HCT116 (cell line): ENCODE measurements at regions not wholly inside any gene's neighbourhood (a gene's known extent, or its start where the extent isn't known, plus 50 kb on each side); places are given as distances from the start of the nearest gene placed in this dataset.

Experiments
- ATAC-seq: fragments of 200-7000 bp; cut with Tn5 transposase; 2 replicates; pipeline ENCODE4 v1.9.1; 2020; ENCODE audit warnings: mild to moderate bottlenecking, moderate library complexity
- BruUV-seq: library from RNA; stranded (reverse); fragments of 400-500 nt; replicated peaks from 2 replicates; lab custom pipeline; 2021; lab: Mats Ljungman, UMichigan
- CTCF ChIA-PET: fragments of 300-600 bp; sonication (Branson Sonifier 250); formaldehyde crosslinking; loops from one replicate; lab custom pipeline; 2021; ENCODE audit warnings: antibody characterized with exemption; lab: Charles Lee
- POLR2A ChIA-PET: fragments of 300-600, 350-600 bp; sonication (Branson Sonifier 250); formaldehyde crosslinking; loops from one replicate; lab custom pipeline; 2021; ENCODE audit warnings: antibody characterized with exemption; lab: Charles Lee
- RAD21 ChIA-PET, 2 experiments: fragments of 300-600 bp; sonication (Branson Sonifier 250); formaldehyde crosslinking; loops; one replicate each; lab custom pipeline; 2023; ENCODE audit warnings: low total read pairs in 2 of 2; ENCODE audit not compliant: uncharacterized antibody in 2 of 2, unreplicated experiment in 2 of 2, low non-redundant PET in 1 of 2; lab: Charles Lee
- DNase-seq: peaks from one replicate; pipeline ENCODE4 v3.0.0-alpha.2; 2010; ENCODE audit warnings: low read depth, low spot score
- H2AFZ ChIP-seq: fragments of 200-600 bp; shearing (Covaris generic), sonication (generic); 2 replicates; pipeline ENCODE4 v1.6.1; 2017; ENCODE audit warnings: low read depth, mixed run types, mixed read lengths, antibody characterized with exemption, low read length; ENCODE audit not compliant: poor library complexity, severe bottlenecking
- H3K27ac ChIP-seq: 2 replicates; pipeline ENCODE4 v1.5.1; 2012; ENCODE audit warnings: low read depth, low read length
- H3K27me3 ChIP-seq: fragments of 200-600 bp; sonication (generic); 2 replicates; pipeline ENCODE4 v1.6.1; 2016; ENCODE audit warnings: mixed run types, low read length, mixed read lengths; ENCODE audit not compliant: insufficient read depth
- H3K36me3 ChIP-seq, 2 experiments: fragments of 200-500 bp in 1 of 2; fragments of 200-600 bp in 1 of 2; sonication (Bioruptor generic) in 1 of 2; sonication (generic) in 1 of 2; 2 replicates each; pipeline versions ENCODE4 v1.5.1 to v1.6.1; 2014 to 2016; ENCODE audit warnings: low read length in 2 of 2, inconsistent platforms in 1 of 2, mixed read lengths in 1 of 2, mixed run types in 1 of 2; ENCODE audit not compliant: insufficient read depth in 2 of 2, control insufficient read depth in 1 of 2
- H3K4me1 ChIP-seq, 2 experiments: fragments of 200-600 bp in 1 of 2; sonication (generic) in 1 of 2; 2 replicates each; pipeline versions ENCODE4 v1.5.1 to v1.6.1; 2012 to 2017; ENCODE audit warnings: low read length in 2 of 2, inconsistent platforms in 1 of 2, mild to moderate bottlenecking in 1 of 2, mixed read lengths in 1 of 2, mixed run types in 1 of 2, moderate library complexity in 1 of 2; ENCODE audit not compliant: insufficient read depth in 2 of 2, control insufficient read depth in 1 of 2
- H3K4me2 ChIP-seq: fragments of 200-600 bp; sonication (generic); 2 replicates; pipeline ENCODE4 v1.6.1; 2017; ENCODE audit warnings: mixed run types, low read length, mixed read lengths
- H3K4me3 ChIP-seq, 2 experiments: fragments of 200-600 bp in 1 of 2; sonication (generic) in 1 of 2; replicated peaks in 1 of 2; 2 replicates each; pipeline ENCODE4 v1.5.1; 2011 to 2016; ENCODE audit warnings: low read length in 2 of 2, control low read depth in 1 of 2, low read depth in 1 of 2, mild to moderate bottlenecking in 1 of 2, mixed read lengths in 1 of 2, mixed run types in 1 of 2
- H3K79me2 ChIP-seq: fragments of 200-600 bp; sonication (generic); 2 replicates; pipeline ENCODE4 v1.6.1; 2017; ENCODE audit warnings: mild to moderate bottlenecking, mixed run types, low read length, moderate library complexity, mixed read lengths; ENCODE audit not compliant: insufficient read depth
- H3K9ac ChIP-seq: fragments of 200-600 bp; sonication (generic); 2 replicates; pipeline ENCODE4 v1.6.1; 2016; ENCODE audit warnings: low read length, mixed read lengths
- H3K9me2 ChIP-seq: fragments of 200-600 bp; sonication (generic), shearing (Covaris generic); 2 replicates; pipeline ENCODE4 v1.6.1; 2017; ENCODE audit warnings: mixed run types, mild to moderate bottlenecking, moderate library complexity; ENCODE audit not compliant: insufficient read depth
- H3K9me3 ChIP-seq, 2 experiments: fragments of 200-500 bp in 1 of 2; fragments of 200-600 bp in 1 of 2; sonication (Bioruptor generic) in 1 of 2; sonication (generic) in 1 of 2; 2 replicates each; pipeline ENCODE4 v1.6.1; 2014 to 2017; ENCODE audit warnings: low read length in 2 of 2, mixed read lengths in 2 of 2, inconsistent platforms in 1 of 2, low read depth in 1 of 2, mild to moderate bottlenecking in 1 of 2, mixed run types in 1 of 2, moderate library complexity in 1 of 2; ENCODE audit not compliant: control insufficient read depth in 1 of 2, insufficient read depth in 1 of 2
- H4K20me1 ChIP-seq: fragments of 200-600 bp; sonication (generic), shearing (Covaris generic); 2 replicates; pipeline ENCODE4 v1.6.1; 2017; ENCODE audit warnings: mixed run types, mild to moderate bottlenecking, moderate library complexity; ENCODE audit not compliant: insufficient read depth
- CEBPB ChIP-seq: IDR thresholded peaks from 2 replicates; pipeline ENCODE4 v1.6.1; 2012; ENCODE audit warnings: low read depth
- EGR1 ChIP-seq: IDR thresholded peaks from 2 replicates; pipeline ENCODE4 v1.6.1; 2012; ENCODE audit warnings: low read depth
- ELF1 ChIP-seq: IDR thresholded peaks from 2 replicates; pipeline ENCODE4 v1.6.1; 2012; ENCODE audit warnings: low read depth, borderline replicate concordance
- EZH2 ChIP-seq: fragments of 200-600 bp; sonication (generic); IDR thresholded peaks from 2 replicates; pipeline ENCODE4 v1.6.1; 2017; ENCODE audit warnings: antibody characterized with exemption, mixed run types
- EZH2phosphoT487 ChIP-seq: fragments of 200-600 bp; IDR thresholded peaks from 2 replicates; pipeline ENCODE4 v1.6.1; 2018; ENCODE audit warnings: antibody characterized with exemption, borderline replicate concordance
- FOSL1 ChIP-seq: IDR thresholded peaks from 2 replicates; pipeline ENCODE4 v1.6.1; 2012; ENCODE audit warnings: low read depth
- POLR2A ChIP-seq: IDR thresholded peaks from 2 replicates; pipeline ENCODE4 v1.7.0; 2011; ENCODE audit warnings: borderline replicate concordance; ENCODE audit not compliant: insufficient read depth, insufficient read length; ENCODE audit errors: extremely low read depth
- POLR2AphosphoS5 ChIP-seq: IDR thresholded peaks from 2 replicates; pipeline ENCODE4 v1.6.1; 2011; ENCODE audit warnings: mild to moderate bottlenecking, low read depth, low read length, moderate library complexity
- RAD21 ChIP-seq: IDR thresholded peaks from 2 replicates; pipeline ENCODE4 v1.6.1; 2012; ENCODE audit warnings: low read depth, mild to moderate bottlenecking
- SIN3A ChIP-seq: IDR thresholded peaks from 2 replicates; pipeline ENCODE4 v1.6.1; 2012; ENCODE audit warnings: low read depth
- SP1 ChIP-seq: IDR thresholded peaks from 2 replicates; pipeline ENCODE4 v1.6.1; 2012; ENCODE audit warnings: low read depth
- SRF ChIP-seq: IDR thresholded peaks from 2 replicates; pipeline ENCODE4 v1.6.1; 2012; ENCODE audit warnings: low read depth
- TCF7L2 ChIP-seq: IDR thresholded peaks from 2 replicates; pipeline ENCODE4 v1.7.0; 2011; ENCODE audit warnings: borderline replicate concordance, inconsistent platforms; ENCODE audit not compliant: insufficient read depth, insufficient read length; ENCODE audit errors: extremely low read depth
- YY1 ChIP-seq: IDR thresholded peaks from 2 replicates; pipeline ENCODE4 v1.6.1; 2011; ENCODE audit warnings: low read length, low read depth, moderate library complexity, mild to moderate bottlenecking; ENCODE audit not compliant: insufficient replicate concordance; ENCODE audit errors: extremely low read depth
- ZFX ChIP-seq: fragments of 450-650 bp; IDR thresholded peaks from 2 replicates; pipeline ENCODE4 v1.6.1; 2017
- intact Hi-C: fragments of 100-400 bp; cut with micrococcal nuclease; formaldehyde crosslinking; loops from 2 replicates; pipeline ENCODE4 v1.10.0; 2022
- TF ChIP-seq, protein P1 (sequence below): IDR thresholded peaks from 2 replicates; pipeline ENCODE4 v1.6.1; 2012; ENCODE audit warnings: low read depth
- TF ChIP-seq, protein P2 (sequence below): IDR thresholded peaks from 2 replicates; pipeline ENCODE4 v1.6.1; 2012
- TF ChIP-seq, protein P3 (sequence below), 3 experiments: fragments of 200-600 bp in 1 of 3; sonication (generic) in 1 of 3; IDR thresholded peaks in 2 of 3; conservative IDR thresholded peaks in 1 of 3; 2 replicates each; pipeline ENCODE4 v1.5.1; 2012 to 2017; ENCODE audit warnings: low read depth in 2 of 3, low read length in 2 of 3, antibody characterized with exemption in 1 of 3, borderline replicate concordance in 1 of 3, control low read depth in 1 of 3, mild to moderate bottlenecking in 1 of 3, mixed read lengths in 1 of 3, mixed run types in 1 of 3, moderate library complexity in 1 of 3; ENCODE audit not compliant: insufficient read depth in 1 of 3
- TF ChIP-seq, protein P4 (sequence below): IDR thresholded peaks from 2 replicates; pipeline ENCODE4 v1.6.1; 2011; ENCODE audit warnings: mild to moderate bottlenecking, low read length, moderate library complexity; ENCODE audit not compliant: insufficient replicate concordance; ENCODE audit errors: extremely low read depth
- TF ChIP-seq, protein P5 (sequence below): IDR thresholded peaks from 2 replicates; pipeline ENCODE4 v1.6.1; 2012

DNA sequence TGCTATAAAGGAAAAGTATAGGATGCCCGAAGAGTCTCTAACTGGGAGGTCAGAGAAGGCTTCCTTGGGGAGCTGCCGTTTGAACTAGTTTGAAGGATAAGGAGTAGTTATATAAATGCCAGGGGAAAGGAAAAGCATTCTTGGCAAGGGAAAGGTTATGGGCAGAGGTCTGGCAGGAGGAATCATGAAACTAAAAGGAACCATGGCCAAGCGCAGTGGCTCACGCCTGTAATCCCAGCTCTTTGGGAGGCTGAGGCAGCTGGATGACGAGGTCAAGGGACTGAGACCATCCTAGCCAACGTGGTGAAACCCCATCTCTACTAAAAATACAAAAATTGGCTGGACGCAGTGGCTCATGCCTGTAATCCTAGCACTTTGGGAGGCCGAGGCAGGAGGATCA is 66.8 kb upstream of the EPCAM start:
- BruUV-seq: no TSS peak
- ChIA-PET RAD21 (no interaction called here), POLR2A (no interaction called here), CTCF (no interaction called here)
- intact Hi-C loops: no loop called here
- no peaks in the 10 kb centered on the region for H3K79me2 ChIP-seq
- no peak overlapping the region for H3K4me3 ChIP-seq
- no peak overlapping the region for H3K9ac ChIP-seq
- no peak overlapping the region for H2AFZ ChIP-seq
- no peaks in the 10 kb centered on the region for H4K20me1 ChIP-seq
- TF ChIP-seq YY1 (no peak), SRF (no peak), ZFX (no peak), ELF1 (no peak), RAD21 (no peak), EZH2 (no peak), CEBPB (no peak), TCF7L2 (no peak), SIN3A (no peak), SP1 (no peak), EGR1 (no peak), POLR2AphosphoS5 (no peak), POLR2A (no peak), EZH2phosphoT487 (no peak), FOSL1 (no peak)
- TF ChIP-seq, protein P1, sequence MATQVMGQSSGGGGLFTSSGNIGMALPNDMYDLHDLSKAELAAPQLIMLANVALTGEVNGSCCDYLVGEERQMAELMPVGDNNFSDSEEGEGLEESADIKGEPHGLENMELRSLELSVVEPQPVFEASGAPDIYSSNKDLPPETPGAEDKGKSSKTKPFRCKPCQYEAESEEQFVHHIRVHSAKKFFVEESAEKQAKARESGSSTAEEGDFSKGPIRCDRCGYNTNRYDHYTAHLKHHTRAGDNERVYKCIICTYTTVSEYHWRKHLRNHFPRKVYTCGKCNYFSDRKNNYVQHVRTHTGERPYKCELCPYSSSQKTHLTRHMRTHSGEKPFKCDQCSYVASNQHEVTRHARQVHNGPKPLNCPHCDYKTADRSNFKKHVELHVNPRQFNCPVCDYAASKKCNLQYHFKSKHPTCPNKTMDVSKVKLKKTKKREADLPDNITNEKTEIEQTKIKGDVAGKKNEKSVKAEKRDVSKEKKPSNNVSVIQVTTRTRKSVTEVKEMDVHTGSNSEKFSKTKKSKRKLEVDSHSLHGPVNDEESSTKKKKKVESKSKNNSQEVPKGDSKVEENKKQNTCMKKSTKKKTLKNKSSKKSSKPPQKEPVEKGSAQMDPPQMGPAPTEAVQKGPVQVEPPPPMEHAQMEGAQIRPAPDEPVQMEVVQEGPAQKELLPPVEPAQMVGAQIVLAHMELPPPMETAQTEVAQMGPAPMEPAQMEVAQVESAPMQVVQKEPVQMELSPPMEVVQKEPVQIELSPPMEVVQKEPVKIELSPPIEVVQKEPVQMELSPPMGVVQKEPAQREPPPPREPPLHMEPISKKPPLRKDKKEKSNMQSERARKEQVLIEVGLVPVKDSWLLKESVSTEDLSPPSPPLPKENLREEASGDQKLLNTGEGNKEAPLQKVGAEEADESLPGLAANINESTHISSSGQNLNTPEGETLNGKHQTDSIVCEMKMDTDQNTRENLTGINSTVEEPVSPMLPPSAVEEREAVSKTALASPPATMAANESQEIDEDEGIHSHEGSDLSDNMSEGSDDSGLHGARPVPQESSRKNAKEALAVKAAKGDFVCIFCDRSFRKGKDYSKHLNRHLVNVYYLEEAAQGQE: no peak
- TF ChIP-seq, protein P2, sequence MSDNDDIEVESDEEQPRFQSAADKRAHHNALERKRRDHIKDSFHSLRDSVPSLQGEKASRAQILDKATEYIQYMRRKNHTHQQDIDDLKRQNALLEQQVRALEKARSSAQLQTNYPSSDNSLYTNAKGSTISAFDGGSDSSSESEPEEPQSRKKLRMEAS: no peak
- TF ChIP-seq, protein P3, sequence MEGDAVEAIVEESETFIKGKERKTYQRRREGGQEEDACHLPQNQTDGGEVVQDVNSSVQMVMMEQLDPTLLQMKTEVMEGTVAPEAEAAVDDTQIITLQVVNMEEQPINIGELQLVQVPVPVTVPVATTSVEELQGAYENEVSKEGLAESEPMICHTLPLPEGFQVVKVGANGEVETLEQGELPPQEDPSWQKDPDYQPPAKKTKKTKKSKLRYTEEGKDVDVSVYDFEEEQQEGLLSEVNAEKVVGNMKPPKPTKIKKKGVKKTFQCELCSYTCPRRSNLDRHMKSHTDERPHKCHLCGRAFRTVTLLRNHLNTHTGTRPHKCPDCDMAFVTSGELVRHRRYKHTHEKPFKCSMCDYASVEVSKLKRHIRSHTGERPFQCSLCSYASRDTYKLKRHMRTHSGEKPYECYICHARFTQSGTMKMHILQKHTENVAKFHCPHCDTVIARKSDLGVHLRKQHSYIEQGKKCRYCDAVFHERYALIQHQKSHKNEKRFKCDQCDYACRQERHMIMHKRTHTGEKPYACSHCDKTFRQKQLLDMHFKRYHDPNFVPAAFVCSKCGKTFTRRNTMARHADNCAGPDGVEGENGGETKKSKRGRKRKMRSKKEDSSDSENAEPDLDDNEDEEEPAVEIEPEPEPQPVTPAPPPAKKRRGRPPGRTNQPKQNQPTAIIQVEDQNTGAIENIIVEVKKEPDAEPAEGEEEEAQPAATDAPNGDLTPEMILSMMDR (IDR thresholded peaks at IDR 0.05 in 2 of 3, conservative IDR thresholded peaks at IDR 0.05 in 1 of 3; ENCODE audit: borderline replicate concordance in 1 of 3, insufficient read depth in 1 of 3, low read depth in 2 of 3, low read length in 2 of 3): no peak
- TF ChIP-seq, protein P4, sequence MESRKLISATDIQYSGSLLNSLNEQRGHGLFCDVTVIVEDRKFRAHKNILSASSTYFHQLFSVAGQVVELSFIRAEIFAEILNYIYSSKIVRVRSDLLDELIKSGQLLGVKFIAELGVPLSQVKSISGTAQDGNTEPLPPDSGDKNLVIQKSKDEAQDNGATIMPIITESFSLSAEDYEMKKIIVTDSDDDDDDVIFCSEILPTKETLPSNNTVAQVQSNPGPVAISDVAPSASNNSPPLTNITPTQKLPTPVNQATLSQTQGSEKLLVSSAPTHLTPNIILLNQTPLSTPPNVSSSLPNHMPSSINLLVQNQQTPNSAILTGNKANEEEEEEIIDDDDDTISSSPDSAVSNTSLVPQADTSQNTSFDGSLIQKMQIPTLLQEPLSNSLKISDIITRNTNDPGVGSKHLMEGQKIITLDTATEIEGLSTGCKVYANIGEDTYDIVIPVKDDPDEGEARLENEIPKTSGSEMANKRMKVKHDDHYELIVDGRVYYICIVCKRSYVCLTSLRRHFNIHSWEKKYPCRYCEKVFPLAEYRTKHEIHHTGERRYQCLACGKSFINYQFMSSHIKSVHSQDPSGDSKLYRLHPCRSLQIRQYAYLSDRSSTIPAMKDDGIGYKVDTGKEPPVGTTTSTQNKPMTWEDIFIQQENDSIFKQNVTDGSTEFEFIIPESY: no peak
- TF ChIP-seq, protein P5, sequence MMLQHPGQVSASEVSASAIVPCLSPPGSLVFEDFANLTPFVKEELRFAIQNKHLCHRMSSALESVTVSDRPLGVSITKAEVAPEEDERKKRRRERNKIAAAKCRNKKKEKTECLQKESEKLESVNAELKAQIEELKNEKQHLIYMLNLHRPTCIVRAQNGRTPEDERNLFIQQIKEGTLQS: no peak
- ATAC-seq (no peak), DNase-seq (no peak)
- H3K36me3 ChIP-seq: no peaks in the 10 kb centered on the region
- no peaks in the 10 kb centered on the region for H3K9me2 ChIP-seq
- H3K9me3 ChIP-seq: no peaks in the 10 kb centered on the region
- peaks cover 21% of the 10 kb centered on the region; the same call in 1 of the 2 replicates for H3K27me3 ChIP-seq
- H3K4me1 ChIP-seq: no peaks in the 10 kb centered on the region
- H3K27ac ChIP-seq: no peak overlapping the region
- H3K4me2 ChIP-seq: no peak overlapping the region
